Activated CD4-positive, alpha-beta memory T cell treated with anti-CD3 and anti-CD28 coated beads for 36 hours (primary cell): ENCODE measurements at regions not wholly inside any gene's neighbourhood (a gene's known extent, or its start where the extent isn't known, plus 50 kb on each side); places are given as distances from the start of the nearest gene placed in this dataset.

Source experiments
- CTCF ChIA-PET: fragments of 350-600 bp; sonication (Branson Sonifier 250); formaldehyde crosslinking; loops from one replicate; lab custom pipeline; 2021; ENCODE audit warnings: antibody characterized with exemption, inconsistent platforms; lab: Charles Lee
- POLR2A ChIA-PET: fragments of 350-600 bp; sonication (Branson Sonifier 250); formaldehyde crosslinking; loops from one replicate; lab custom pipeline; 2021; ENCODE audit warnings: antibody characterized with exemption; lab: Charles Lee
- DNase-seq: peaks from one replicate; pipeline ENCODE4 v3.0.0-alpha.2; 2020
- H3K27ac Mint-ChIP-seq: one replicate; pipeline ENCODE4 v1.8.0; 2021; ENCODE audit warnings: mixed read lengths
- H3K27me3 Mint-ChIP-seq: one replicate; pipeline ENCODE4 v1.8.0; 2021; ENCODE audit warnings: mixed read lengths
- H3K36me3 Mint-ChIP-seq: one replicate; pipeline ENCODE4 v1.8.0; 2021; ENCODE audit warnings: mixed read lengths
- H3K4me1 Mint-ChIP-seq: one replicate; pipeline ENCODE4 v1.8.0; 2021; ENCODE audit warnings: low read depth, mixed read lengths
- H3K4me3 Mint-ChIP-seq: one replicate; pipeline ENCODE4 v1.8.0; 2021; ENCODE audit warnings: mild to moderate bottlenecking, mixed read lengths
- H3K9me3 Mint-ChIP-seq: one replicate; pipeline ENCODE4 v1.8.0; 2021; ENCODE audit warnings: mixed read lengths
- intact Hi-C: fragments of 100-400 bp; cut with micrococcal nuclease; formaldehyde crosslinking; loops from one replicate; pipeline ENCODE4 v1.15.1; 2023

DNA sequence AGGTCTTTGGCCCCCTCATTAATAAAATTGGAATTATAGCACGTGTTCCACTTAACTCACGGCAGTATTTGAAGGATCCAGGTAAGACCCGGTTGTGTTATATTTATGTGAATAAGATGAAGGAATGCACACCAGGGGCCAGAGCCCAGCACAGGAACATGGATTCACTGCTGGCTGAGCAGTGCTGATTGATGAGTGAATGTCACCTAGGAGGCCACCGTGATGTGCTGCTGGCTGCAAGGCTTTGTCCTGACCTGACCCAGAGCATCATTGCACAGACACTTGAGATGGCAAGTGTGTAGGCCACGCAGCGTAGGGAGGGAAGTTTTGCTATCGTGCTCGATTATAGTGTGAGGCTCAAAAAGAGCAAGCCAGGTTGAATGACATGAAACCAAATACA, 350.7 kb upstream of the MGMT start:
- no peak overlapping the region for H3K4me3 Mint-ChIP-seq
- CTCF ChIA-PET: no interaction called here
- intact Hi-C loops: no loop called here
- POLR2A ChIA-PET: no interaction called here
- no peaks in the 10 kb centered on the region for H3K27me3 Mint-ChIP-seq
- H3K4me1 Mint-ChIP-seq: peaks cover 8% of the 10 kb centered on the region
- H3K27ac Mint-ChIP-seq: no peak overlapping the region
- DNase-seq: no peak
- H3K36me3 Mint-ChIP-seq: no peaks in the 10 kb centered on the region
- no peaks in the 10 kb centered on the region for H3K9me3 Mint-ChIP-seq

DNA sequence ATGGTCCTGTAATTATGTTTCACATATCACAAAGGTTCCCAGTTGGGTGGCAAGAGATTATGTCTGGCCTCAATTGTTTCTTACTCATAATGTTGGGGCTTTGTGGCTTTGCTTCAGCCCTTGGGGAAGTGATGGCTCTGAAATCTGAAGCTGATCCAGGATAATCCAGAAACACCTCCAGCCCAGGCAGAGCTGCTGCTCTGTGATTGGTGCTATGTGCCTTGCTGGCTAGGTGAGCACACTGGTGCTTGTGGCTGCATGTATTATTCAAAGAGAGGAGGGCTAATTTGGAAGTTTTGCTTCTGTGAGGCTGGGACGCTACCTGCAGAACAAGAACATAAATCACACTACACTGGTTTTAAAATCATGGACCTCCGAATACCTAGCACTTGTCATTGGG, 346.6 kb upstream of the MGMT start:
- Mint-ChIP-seq H3K27me3 (no peaks in the 10 kb centered on the region), H3K9me3 (peaks cover under 1% of the 10 kb centered on the region), H3K4me1 (peaks cover 15% of the 10 kb centered on the region), H3K36me3 (no peaks in the 10 kb centered on the region), H3K27ac (no peak overlapping the region), H3K4me3 (no peak overlapping the region)
- DNase-seq: no peak
- CTCF ChIA-PET: no interaction called here
- POLR2A ChIA-PET: no interaction called here
- intact Hi-C loops: no loop called here

DNA sequence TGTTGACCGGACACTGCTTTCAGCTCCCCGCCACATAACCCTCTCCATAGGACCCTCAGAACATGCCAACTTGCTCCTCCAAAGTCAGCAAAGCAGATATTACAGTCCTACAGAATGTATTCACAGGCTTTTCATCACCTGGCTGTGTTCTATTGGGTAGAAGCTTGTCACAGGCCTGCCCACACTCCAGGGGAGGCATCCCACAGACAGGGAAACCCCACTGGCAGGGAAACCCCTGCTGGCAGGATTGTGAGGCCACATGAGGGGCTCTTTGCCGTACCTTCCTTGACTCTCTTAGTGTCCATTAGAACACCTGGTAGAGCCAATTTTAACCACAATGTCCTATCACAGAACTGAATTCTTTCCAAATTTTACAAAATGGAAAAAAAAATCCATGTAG, 344.2 kb upstream of the MGMT start:
- DNase-seq: no peak
- peaks cover 15% of the 10 kb centered on the region for H3K4me1 Mint-ChIP-seq
- ChIA-PET POLR2A (no interaction called here), CTCF (no interaction called here)
- no peaks in the 10 kb centered on the region for H3K27me3 Mint-ChIP-seq
- intact Hi-C loops: no loop called here
- no peak overlapping the region for H3K27ac Mint-ChIP-seq
- H3K36me3 Mint-ChIP-seq: no peaks in the 10 kb centered on the region
- no peak overlapping the region for H3K4me3 Mint-ChIP-seq
- H3K9me3 Mint-ChIP-seq: peaks cover 5% of the 10 kb centered on the region

DNA sequence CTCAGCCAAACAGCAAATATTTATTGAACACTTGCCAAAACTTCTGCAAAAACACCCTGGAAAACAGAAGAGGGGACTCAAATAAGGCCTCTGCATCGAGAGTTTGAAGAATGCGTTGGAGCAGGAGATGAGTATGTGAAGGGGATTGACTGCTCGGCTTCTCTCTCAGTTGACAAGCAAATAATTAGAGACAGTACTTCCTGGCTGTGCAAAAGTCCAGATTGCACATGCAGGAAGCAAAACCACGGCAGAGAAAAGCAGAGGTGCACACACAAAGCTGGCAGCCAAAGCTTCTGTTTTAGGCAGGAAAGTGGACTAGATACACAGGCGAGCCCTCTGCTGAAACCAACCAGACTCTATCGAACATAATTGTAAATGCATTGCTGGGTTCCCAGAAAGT, 343.6 kb upstream of the MGMT start:
- no peak overlapping the region for H3K4me3 Mint-ChIP-seq
- H3K27me3 Mint-ChIP-seq: no peaks in the 10 kb centered on the region
- ChIA-PET POLR2A (no interaction called here), CTCF (no interaction called here)
- no peak for DNase-seq
- H3K36me3 Mint-ChIP-seq: no peaks in the 10 kb centered on the region
- intact Hi-C loops: no loop called here
- H3K9me3 Mint-ChIP-seq: peaks cover 5% of the 10 kb centered on the region
- no peak overlapping the region for H3K27ac Mint-ChIP-seq
- peaks cover 15% of the 10 kb centered on the region for H3K4me1 Mint-ChIP-seq

DNA sequence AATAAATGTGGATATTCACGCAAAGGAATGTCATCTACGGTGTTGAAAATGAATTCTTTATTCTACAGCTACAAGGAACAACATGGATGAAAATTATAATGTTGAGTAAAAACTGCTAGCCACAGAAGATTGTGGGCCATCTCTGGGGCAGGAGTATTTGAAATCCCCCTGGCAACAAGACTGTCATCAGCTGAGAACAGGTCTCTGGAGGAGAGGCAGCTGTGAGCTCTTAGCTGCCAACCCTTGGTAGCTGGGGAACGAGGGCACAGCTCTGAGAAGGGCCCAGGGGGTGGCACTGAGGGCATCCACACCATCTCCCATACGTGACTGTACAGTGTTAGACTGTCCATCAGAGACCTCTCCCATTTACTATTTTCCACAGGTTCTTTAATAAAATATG, 340.1 kb upstream of the MGMT start:
- Mint-ChIP-seq H3K4me3 (no peak overlapping the region), H3K4me1 (peaks cover 2% of the 10 kb centered on the region), H3K27me3 (no peaks in the 10 kb centered on the region), H3K9me3 (peaks cover 5% of the 10 kb centered on the region), H3K27ac (no peak overlapping the region), H3K36me3 (no peaks in the 10 kb centered on the region)
- ChIA-PET POLR2A (no interaction called here), CTCF (no interaction called here)
- intact Hi-C loops: no loop called here
- no peak for DNase-seq

DNA sequence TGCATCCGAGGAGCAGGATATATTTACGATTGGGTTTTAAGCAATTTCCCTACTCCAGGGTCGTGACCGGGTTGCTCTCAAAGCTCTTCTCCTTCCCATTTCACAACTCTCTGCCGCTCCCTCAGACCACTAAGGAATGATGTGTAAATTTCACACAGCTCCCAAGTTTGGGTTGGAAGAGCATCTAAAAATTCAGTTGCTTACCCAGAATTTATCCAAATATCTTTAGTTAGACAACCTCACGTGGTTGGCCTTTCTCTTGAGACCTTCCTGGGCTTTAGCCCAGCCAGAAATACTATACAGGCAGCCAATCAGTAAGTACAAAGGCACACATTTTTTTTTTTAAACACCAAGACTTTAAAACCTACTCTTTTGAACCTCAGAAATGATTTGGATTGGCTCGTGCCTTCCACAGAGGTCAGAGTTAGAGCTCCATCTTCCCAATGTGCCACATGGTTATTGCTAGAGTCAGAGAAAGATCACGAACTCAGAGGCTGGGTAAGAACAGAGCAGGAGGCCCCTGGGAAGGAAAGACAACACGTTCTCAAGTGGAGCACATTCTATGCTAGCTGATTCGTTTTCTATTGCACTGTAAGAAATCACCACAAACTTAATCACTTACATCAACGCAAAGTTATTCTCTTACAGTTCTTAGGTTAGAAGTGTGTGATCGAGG, 335.4 kb upstream of the MGMT start:
- Mint-ChIP-seq H3K27me3 (no peaks in the 10 kb centered on the region), H3K4me3 (no peak overlapping the region), H3K9me3 (no peaks in the 10 kb centered on the region), H3K36me3 (no peaks in the 10 kb centered on the region), H3K27ac (no peak overlapping the region), H3K4me1 (no peaks in the 10 kb centered on the region)
- POLR2A ChIA-PET: interaction anchor here (0.6 kb wide), 1 partner anchor 320 kb away, joined by 3 read pairs; no protein-coding TSS in a partner anchor
- CTCF ChIA-PET: no interaction called here
- no peak for DNase-seq
- intact Hi-C loops: no loop called here

DNA sequence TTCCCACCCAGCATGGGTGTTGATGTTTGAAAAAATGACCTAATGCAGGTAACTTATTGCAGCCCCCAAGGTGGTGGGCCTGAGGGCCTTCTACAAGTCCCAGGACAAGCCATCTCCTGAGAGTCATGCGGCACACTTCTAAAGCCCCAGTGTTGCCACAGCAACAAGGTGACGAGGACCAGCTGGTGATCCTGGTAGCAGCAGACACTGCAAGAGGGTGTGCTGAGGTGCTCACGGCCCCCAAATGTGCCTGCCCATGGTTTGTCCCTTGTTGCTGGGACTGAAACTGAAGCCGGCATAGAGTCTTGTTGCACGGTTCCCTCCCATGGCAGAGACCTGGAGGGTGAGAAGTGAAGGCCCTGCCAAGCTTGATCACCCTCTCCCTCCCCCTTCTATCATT, 333.2 kb upstream of the MGMT start:
- POLR2A ChIA-PET: no interaction called here
- Mint-ChIP-seq H3K4me1 (no peaks in the 10 kb centered on the region), H3K36me3 (no peaks in the 10 kb centered on the region), H3K27ac (no peak overlapping the region), H3K9me3 (no peaks in the 10 kb centered on the region), H3K27me3 (no peaks in the 10 kb centered on the region), H3K4me3 (no peak overlapping the region)
- DNase-seq: no peak
- CTCF ChIA-PET: no interaction called here
- intact Hi-C loops: no loop called here

DNA sequence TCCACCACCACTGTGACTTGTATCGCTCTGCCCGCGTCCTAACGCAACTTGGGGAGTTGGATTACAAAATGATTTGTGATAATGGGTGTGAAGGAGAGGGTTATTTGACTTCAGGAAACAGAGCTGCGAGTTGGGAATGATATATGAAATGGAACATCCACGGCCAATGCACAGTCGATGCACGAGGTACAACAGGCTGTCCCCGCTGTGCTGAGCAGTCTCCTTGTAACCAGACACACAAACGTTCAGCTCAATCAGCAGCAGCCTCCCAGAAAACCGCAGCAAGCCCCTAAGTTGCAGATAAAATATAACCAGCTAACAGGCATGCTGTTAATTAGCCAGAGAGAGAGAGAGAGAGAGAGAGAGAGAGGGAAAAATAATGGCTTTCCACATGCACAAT, 332.7 kb upstream of the MGMT start:
- Mint-ChIP-seq H3K4me3 (no peak overlapping the region), H3K27me3 (no peaks in the 10 kb centered on the region), H3K36me3 (no peaks in the 10 kb centered on the region), H3K9me3 (no peaks in the 10 kb centered on the region), H3K27ac (no peak overlapping the region), H3K4me1 (no peaks in the 10 kb centered on the region)
- CTCF ChIA-PET: interaction anchor here (0.7 kb wide), 1 partner anchor 916 kb away, joined by 3 read pairs; no protein-coding TSS in a partner anchor
- POLR2A ChIA-PET: no interaction called here
- no peak for DNase-seq
- intact Hi-C loops: no loop called here

DNA sequence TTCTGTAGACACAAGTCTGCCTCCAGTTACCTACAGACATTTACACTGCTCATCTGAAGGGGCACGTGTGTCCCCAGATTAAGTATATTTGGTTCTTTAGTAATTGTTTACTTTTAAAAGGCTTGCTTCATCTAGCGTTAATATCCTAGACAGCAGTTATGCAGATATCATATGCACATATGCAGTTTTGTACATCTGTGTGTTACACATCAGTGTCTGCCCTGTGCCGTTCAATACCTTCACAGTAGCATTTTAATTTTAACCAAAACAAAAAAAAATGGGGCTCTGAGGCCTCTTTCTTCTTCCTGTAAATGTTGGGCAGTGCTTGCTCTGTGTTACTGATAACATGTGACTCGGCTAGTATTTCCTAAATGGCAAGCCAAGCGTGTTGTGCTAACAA, 331.4 kb upstream of the MGMT start:
- Mint-ChIP-seq H3K9me3 (no peaks in the 10 kb centered on the region), H3K27ac (no peak overlapping the region), H3K4me3 (no peak overlapping the region), H3K27me3 (peaks cover 2% of the 10 kb centered on the region), H3K36me3 (no peaks in the 10 kb centered on the region), H3K4me1 (no peaks in the 10 kb centered on the region)
- ChIA-PET POLR2A (no interaction called here), CTCF (no interaction called here)
- intact Hi-C loops: no loop called here
- DNase-seq: no peak

DNA sequence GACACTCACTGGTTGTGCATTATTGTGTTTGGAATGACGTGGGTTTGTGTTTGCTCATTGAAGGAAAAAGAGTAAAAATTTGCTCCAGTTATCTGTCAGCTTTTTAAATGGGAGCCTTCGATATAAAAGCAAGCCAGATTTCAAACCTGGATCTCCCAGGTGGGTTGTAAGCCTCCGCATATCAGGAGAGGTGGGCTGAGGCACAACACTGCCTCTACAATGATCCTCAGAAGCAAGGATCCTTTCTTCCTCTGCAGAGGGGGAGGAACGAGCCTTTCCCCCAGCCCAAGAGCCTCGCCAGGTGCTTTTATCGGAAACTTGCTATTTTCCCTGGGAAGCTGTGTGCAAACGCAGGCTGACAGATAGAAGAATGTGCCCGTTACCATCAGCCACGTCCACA, 331.0 kb upstream of the MGMT start:
- H3K4me3 Mint-ChIP-seq: no peak overlapping the region
- H3K9me3 Mint-ChIP-seq: no peaks in the 10 kb centered on the region
- ChIA-PET CTCF (no interaction called here), POLR2A (no interaction called here)
- no peaks in the 10 kb centered on the region for H3K36me3 Mint-ChIP-seq
- no peak for DNase-seq
- no peak overlapping the region for H3K27ac Mint-ChIP-seq
- intact Hi-C loops: no loop called here
- H3K4me1 Mint-ChIP-seq: no peaks in the 10 kb centered on the region
- peaks cover 3% of the 10 kb centered on the region for H3K27me3 Mint-ChIP-seq

DNA sequence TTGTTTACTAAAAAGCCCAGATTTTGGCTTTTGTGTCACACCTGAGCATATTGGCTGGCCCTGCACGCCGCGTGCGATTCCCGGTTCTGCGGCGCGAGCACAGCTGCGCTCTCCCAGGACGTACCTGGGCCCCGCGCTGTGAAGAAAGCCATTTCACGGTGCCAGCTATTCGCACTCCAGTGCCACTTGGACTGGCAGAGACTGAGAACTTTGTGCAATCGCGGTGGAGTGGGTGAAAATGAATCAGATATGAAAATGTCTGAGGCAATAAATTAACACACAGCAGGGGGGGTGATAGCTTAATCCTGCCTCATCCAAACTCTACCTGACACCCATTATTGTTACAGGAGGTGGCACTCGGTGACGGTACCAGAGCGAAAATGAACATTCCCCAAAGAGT, 330.1 kb upstream of the MGMT start:
- peaks cover 3% of the 10 kb centered on the region for H3K27me3 Mint-ChIP-seq
- H3K27ac Mint-ChIP-seq: no peak overlapping the region
- H3K36me3 Mint-ChIP-seq: no peaks in the 10 kb centered on the region
- CTCF ChIA-PET: no interaction called here
- H3K9me3 Mint-ChIP-seq: no peaks in the 10 kb centered on the region
- no peak for DNase-seq
- POLR2A ChIA-PET: no interaction called here
- intact Hi-C loops: no loop called here
- H3K4me1 Mint-ChIP-seq: no peaks in the 10 kb centered on the region
- no peak overlapping the region for H3K4me3 Mint-ChIP-seq

DNA sequence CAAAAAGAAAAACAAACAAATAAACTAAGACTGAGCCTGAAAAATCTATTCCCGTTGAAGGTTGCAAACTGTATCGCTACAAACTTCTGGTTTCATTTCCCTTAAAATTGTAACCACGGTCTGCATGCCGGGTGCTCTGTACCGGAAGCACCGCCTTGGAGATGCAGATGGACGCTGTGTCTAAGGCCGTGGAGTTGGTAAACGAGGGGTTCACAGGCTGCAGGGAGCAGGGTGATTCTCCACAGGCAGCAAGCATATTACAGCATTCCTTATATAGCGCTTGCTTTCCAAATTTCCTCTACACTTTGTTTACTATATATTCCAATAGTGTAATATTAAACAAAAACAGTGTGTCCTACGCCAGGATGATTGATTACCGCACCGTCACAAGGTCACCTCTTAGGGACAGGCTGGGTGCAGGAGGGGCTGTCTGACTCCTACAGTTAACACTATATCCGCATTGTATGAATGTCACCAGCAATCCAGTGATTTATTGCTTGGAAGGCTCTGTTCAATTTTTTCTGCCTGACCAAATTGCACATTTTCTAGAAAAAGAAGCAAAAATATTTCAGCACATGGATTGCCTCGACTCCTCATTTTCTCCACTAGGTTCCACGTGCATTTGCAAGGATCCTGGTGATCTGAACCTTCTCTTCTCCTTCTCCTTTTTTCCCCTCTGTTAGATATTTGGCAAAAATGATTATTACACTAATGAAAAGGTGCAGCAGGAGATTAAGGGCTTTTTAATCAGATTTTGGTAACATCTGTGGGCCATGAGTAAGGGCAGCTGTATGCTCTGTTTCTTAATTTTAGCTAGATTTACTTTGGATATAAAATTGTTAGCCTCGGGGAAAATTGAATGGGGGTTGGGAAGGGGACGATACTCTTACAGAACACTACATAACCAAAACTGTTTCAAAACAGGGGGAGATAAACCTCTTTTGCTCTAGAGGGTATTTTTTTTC, 325.8 kb upstream of the MGMT start:
- ChIA-PET POLR2A (no interaction called here), CTCF (no interaction called here)
- H3K27ac Mint-ChIP-seq: no peak overlapping the region
- intact Hi-C loops: no loop called here
- no peak overlapping the region for H3K4me3 Mint-ChIP-seq
- H3K9me3 Mint-ChIP-seq: no peaks in the 10 kb centered on the region
- no peak for DNase-seq
- peaks cover 4% of the 10 kb centered on the region for H3K27me3 Mint-ChIP-seq
- H3K4me1 Mint-ChIP-seq: peaks cover 5% of the 10 kb centered on the region
- H3K36me3 Mint-ChIP-seq: no peaks in the 10 kb centered on the region

DNA sequence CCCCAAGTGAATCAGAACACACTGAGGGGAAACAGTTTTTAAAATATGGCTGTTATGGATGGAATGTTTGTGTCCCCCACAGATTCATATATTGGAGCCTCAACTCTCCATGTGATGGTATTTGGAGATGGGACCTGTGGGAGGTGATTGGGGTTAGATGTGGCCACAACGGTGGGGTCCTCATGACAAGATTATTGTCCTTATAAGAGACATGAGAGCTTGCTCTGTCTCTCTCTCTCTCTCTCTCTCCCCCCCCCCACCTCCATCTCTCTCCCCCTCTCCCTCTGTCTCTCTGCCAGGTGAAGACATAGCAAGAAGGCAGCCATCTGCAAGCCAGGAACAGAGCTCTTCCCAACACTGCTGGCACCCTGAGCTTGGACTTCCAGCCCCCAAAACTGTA, 315.8 kb upstream of the MGMT start:
- Mint-ChIP-seq H3K27ac (no peak overlapping the region), H3K27me3 (no peaks in the 10 kb centered on the region), H3K4me3 (no peak overlapping the region), H3K36me3 (no peaks in the 10 kb centered on the region), H3K9me3 (peaks cover under 1% of the 10 kb centered on the region), H3K4me1 (no peaks in the 10 kb centered on the region)
- no peak for DNase-seq
- intact Hi-C loops: no loop called here
- POLR2A ChIA-PET: no interaction called here
- CTCF ChIA-PET: no interaction called here
